Uterus (tissue), 3 donors: ENCODE measurements at regions not wholly inside any gene's neighbourhood (a gene's known extent, or its start where the extent isn't known, plus 50 kb on each side); places are given as distances from the start of the nearest gene placed in this dataset.

Experiments
- DNase-seq, 2 donors: peaks; one replicate each; pipeline ENCODE4 v3.0.0-alpha.2; 2019 to 2020
- H3K27ac ChIP-seq, 2 donors: fragments of 200-600 bp; sonication (generic); 1 replicate in 1 of 2; 2 replicates in 1 of 2; pipeline ENCODE4 v1.5.1; 2016 to 2018
- H3K27me3 ChIP-seq, 2 donors: fragments of 200-600 bp; sonication (generic); one replicate each; pipeline ENCODE4 v1.5.1; 2018 to 2019; ENCODE audit warnings: control low read depth in 1 of 2
- H3K36me3 ChIP-seq, 2 donors: fragments of 200-600 bp; sonication (generic); one replicate each; pipeline ENCODE4 v1.5.1; 2019; ENCODE audit warnings: control low read depth in 1 of 2
- H3K4me1 ChIP-seq, 2 donors: fragments of 200-600 bp; sonication (generic); one replicate each; pipeline ENCODE4 v1.5.1; 2018 to 2019; ENCODE audit warnings: control low read depth in 1 of 2
- H3K4me3 ChIP-seq, 2 donors: fragments of 200-600 bp; sonication (generic); 1 replicate in 1 of 2; 2 replicates in 1 of 2; pipeline ENCODE4 v1.5.1; 2018 to 2019; ENCODE audit warnings: mild to moderate bottlenecking in 1 of 2
- H3K9me3 ChIP-seq, 2 donors: fragments of 200-600 bp; sonication (generic); one replicate each; pipeline ENCODE4 v1.5.1; 2019; ENCODE audit warnings: control low read depth in 1 of 2
- POLR2A ChIP-seq, 2 donors: fragments of 450-650 bp; IDR thresholded peaks; one replicate each; pipeline ENCODE4 v1.6.1; 2016; ENCODE audit warnings: antibody characterized with exemption in 2 of 2, mild to moderate bottlenecking in 1 of 2, moderate library complexity in 1 of 2
- intact Hi-C: fragments of 100-400 bp; cut with DNase I; formaldehyde crosslinking; loops from one replicate; pipeline ENCODE4 v1.15.1; 2023; ENCODE audit warnings: low total_unique reads
- TF ChIP-seq, protein P1 (sequence below), 4 experiments: fragments of 200-600 bp in 2 of 4; fragments of 450-650 bp in 2 of 4; sonication (generic) in 2 of 4; IDR thresholded peaks; one replicate each; pipeline ENCODE4 v1.5.1; 2016 to 2019; ENCODE audit warnings: antibody characterized with exemption in 4 of 4, mild to moderate bottlenecking in 2 of 4, moderate library complexity in 1 of 4
- donor health status: DM: yes; HTN: yes; CAD: no.

- no peak for DNase-seq
- Histone ChIP-seq H3K4me3 (no peak overlapping the region), H3K9me3 (no peaks in the 10 kb centered on the region), H3K27ac (no peak overlapping the region), H3K27me3 (no peaks in the 10 kb centered on the region), H3K36me3 (no peaks in the 10 kb centered on the region), H3K4me1 (no peaks in the 10 kb centered on the region)
- intact Hi-C loops = no loop called here
- no peak for TF ChIP-seq POLR2A (IDR thresholded peaks at IDR 0.05)
- TF ChIP-seq, protein P1, sequence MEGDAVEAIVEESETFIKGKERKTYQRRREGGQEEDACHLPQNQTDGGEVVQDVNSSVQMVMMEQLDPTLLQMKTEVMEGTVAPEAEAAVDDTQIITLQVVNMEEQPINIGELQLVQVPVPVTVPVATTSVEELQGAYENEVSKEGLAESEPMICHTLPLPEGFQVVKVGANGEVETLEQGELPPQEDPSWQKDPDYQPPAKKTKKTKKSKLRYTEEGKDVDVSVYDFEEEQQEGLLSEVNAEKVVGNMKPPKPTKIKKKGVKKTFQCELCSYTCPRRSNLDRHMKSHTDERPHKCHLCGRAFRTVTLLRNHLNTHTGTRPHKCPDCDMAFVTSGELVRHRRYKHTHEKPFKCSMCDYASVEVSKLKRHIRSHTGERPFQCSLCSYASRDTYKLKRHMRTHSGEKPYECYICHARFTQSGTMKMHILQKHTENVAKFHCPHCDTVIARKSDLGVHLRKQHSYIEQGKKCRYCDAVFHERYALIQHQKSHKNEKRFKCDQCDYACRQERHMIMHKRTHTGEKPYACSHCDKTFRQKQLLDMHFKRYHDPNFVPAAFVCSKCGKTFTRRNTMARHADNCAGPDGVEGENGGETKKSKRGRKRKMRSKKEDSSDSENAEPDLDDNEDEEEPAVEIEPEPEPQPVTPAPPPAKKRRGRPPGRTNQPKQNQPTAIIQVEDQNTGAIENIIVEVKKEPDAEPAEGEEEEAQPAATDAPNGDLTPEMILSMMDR (IDR thresholded peaks at IDR 0.05) = no peak
Measured at GRCh38 chr17:33751702-33752065, 458.6 kb upstream of the ASIC2 start.

DNA sequence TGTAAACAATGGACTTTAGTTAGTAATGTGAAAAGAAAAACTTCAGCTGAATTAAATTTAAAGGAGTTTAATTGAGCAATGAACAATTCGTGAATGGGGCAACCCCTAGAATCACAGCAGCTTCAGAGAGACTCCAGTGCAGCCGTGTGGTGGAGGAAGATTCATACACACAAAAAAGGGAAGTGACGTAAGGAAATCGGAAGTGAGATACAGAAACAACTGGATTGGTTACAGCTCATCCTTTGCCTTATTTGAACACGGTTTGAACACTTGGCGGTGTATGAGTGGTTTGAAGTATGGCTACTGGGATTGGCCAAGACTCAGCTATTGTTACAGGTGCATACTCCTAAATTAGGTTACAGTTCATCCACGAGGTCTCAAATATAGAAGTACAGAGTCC, 460.4 kb upstream of the ASIC2 start:
- no peak for DNase-seq
- intact Hi-C loops = no loop called here
- Histone ChIP-seq H3K27ac (no peak overlapping the region), H3K36me3 (no peaks in the 10 kb centered on the region), H3K4me1 (no peaks in the 10 kb centered on the region), H3K27me3 (no peaks in the 10 kb centered on the region), H3K9me3 (no peaks in the 10 kb centered on the region), H3K4me3 (no peak overlapping the region)
- TF ChIP-seq, protein P1 (IDR thresholded peaks at IDR 0.05) = no peak
- TF ChIP-seq POLR2A (IDR thresholded peaks at IDR 0.05) = no peak

GRCh38 chr17:33756021-33756420, 462.9 kb upstream of the ASIC2 start:
- no peaks in the 10 kb centered on the region for H3K4me1 ChIP-seq
- no peak overlapping the region for H3K4me3 ChIP-seq
- no peaks in the 10 kb centered on the region for H3K36me3 ChIP-seq
- H3K27ac ChIP-seq = no peak overlapping the region
- TF ChIP-seq POLR2A (IDR thresholded peaks at IDR 0.05) = no peak
- TF ChIP-seq, protein P1 (IDR thresholded peaks at IDR 0.05) = no peak
- no peaks in the 10 kb centered on the region for H3K9me3 ChIP-seq
- DNase-seq = no peak
- H3K27me3 ChIP-seq = no peaks in the 10 kb centered on the region
- intact Hi-C loops = no loop called here

GRCh38 chr17:33765871-33766270, 472.8 kb upstream of the ASIC2 start:
- Histone ChIP-seq H3K27me3 (no peaks in the 10 kb centered on the region), H3K4me3 (no peak overlapping the region), H3K27ac (no peak overlapping the region), H3K4me1 (no peaks in the 10 kb centered on the region), H3K36me3 (no peaks in the 10 kb centered on the region), H3K9me3 (no peaks in the 10 kb centered on the region)
- intact Hi-C loops = no loop called here
- no peak for TF ChIP-seq POLR2A (IDR thresholded peaks at IDR 0.05)
- TF ChIP-seq, protein P1 (IDR thresholded peaks at IDR 0.05) = no peak
- no peak for DNase-seq

GRCh38 chr17:33766721-33767120, 473.6 kb upstream of the ASIC2 start:
- intact Hi-C loops = no loop called here
- H3K36me3 ChIP-seq = no peaks in the 10 kb centered on the region
- TF ChIP-seq, protein P1 (IDR thresholded peaks at IDR 0.05) = no peak
- no peak for TF ChIP-seq POLR2A (IDR thresholded peaks at IDR 0.05)
- H3K9me3 ChIP-seq = no peaks in the 10 kb centered on the region
- no peak overlapping the region for H3K27ac ChIP-seq
- H3K4me1 ChIP-seq = no peaks in the 10 kb centered on the region
- no peak overlapping the region for H3K4me3 ChIP-seq
- no peak for DNase-seq
- no peaks in the 10 kb centered on the region for H3K27me3 ChIP-seq
